Endodermal cell (in vitro differentiated cells): ENCODE measurements at regions not wholly inside any gene's neighbourhood (a gene's known extent, or its start where the extent isn't known, plus 50 kb on each side); places are given as distances from the start of the nearest gene placed in this dataset.

ENCODE experiments used
- DNase-seq: peaks from one replicate; pipeline ENCODE4 v3.0.0-alpha.2; 2017
- H3K27ac ChIP-seq: 2 replicates; pipeline ENCODE4 v1.5.1; 2013; ENCODE audit warnings: mild to moderate bottlenecking, low read depth, low read length, moderate library complexity
- H3K27me3 ChIP-seq: 2 replicates; pipeline ENCODE4 v1.6.1; 2013; ENCODE audit warnings: mild to moderate bottlenecking, low read length, moderate library complexity; ENCODE audit not compliant: insufficient read depth, control insufficient read depth, poor library complexity, severe bottlenecking
- H3K36me3 ChIP-seq: 2 replicates; pipeline ENCODE4 v1.7.0; 2013; ENCODE audit warnings: mild to moderate bottlenecking, low read length, moderate library complexity; ENCODE audit not compliant: control insufficient read depth, insufficient read depth
- H3K4me1 ChIP-seq: one replicate; pipeline ENCODE4 v1.7.0; 2013; ENCODE audit warnings: low read length; ENCODE audit not compliant: control insufficient read depth, insufficient read depth
- H3K4me3 ChIP-seq: 2 replicates; pipeline ENCODE4 v1.5.1; 2013; ENCODE audit warnings: mild to moderate bottlenecking, low read length, moderate library complexity
- H3K9ac ChIP-seq: 2 replicates; pipeline ENCODE4 v1.6.1; 2013; ENCODE audit warnings: mild to moderate bottlenecking, low read length, moderate library complexity; ENCODE audit not compliant: poor library complexity, severe bottlenecking; ENCODE audit errors: extremely low read depth
- H3K9me3 ChIP-seq: 2 replicates; pipeline ENCODE4 v1.6.1; 2013; ENCODE audit warnings: mild to moderate bottlenecking, low read length, moderate library complexity; ENCODE audit not compliant: control insufficient read depth
- H3K27ac Mint-ChIP-seq: 2 replicates; pipeline ENCODE4 v1.8.0; 2020; ENCODE audit warnings: mixed read lengths
- H3K27me3 Mint-ChIP-seq: 2 replicates; pipeline ENCODE4 v1.8.0; 2021; ENCODE audit warnings: mild to moderate bottlenecking, mixed read lengths; ENCODE audit not compliant: insufficient read depth
- H3K36me3 Mint-ChIP-seq: 2 replicates; pipeline ENCODE4 v1.8.0; 2020; ENCODE audit warnings: low read depth, mixed read lengths
- H3K4me1 Mint-ChIP-seq: 2 replicates; pipeline ENCODE4 v1.8.0; 2020; ENCODE audit warnings: mixed read lengths
- H3K4me3 Mint-ChIP-seq: 2 replicates; pipeline ENCODE4 v1.8.0; 2020; ENCODE audit warnings: mild to moderate bottlenecking, moderate library complexity, mixed read lengths
- H3K9me3 Mint-ChIP-seq: 2 replicates; pipeline ENCODE4 v1.8.0; 2020; ENCODE audit warnings: mild to moderate bottlenecking, mixed read lengths
- WGBS, 2 experiments: methylation state at CpG; one replicate each; pipeline versions ENCODE4 v1.1.5 to v1.1.7; 2013; ENCODE audit warnings: missing lambda C conversion rate in 2 of 2, mixed read lengths in 1 of 2; ENCODE audit not compliant: insufficient coverage in 1 of 2, insufficient read length in 1 of 2; 5-methylcytosine and 5-hydroxymethylcytosine counted together
- TF ChIP-seq, protein P1 (sequence below): fragments of 200-600 bp; sonication (generic); conservative IDR thresholded peaks from 2 replicates; pipeline ENCODE4 v1.5.0; 2021; ENCODE audit warnings: antibody characterized with exemption, mild to moderate bottlenecking

- no peak overlapping the region for H3K27ac Mint-ChIP-seq
- Histone ChIP-seq H3K27ac (no peak overlapping the region), H3K4me3 (no peak overlapping the region), H3K9ac (no peak overlapping the region), H3K27me3 (peaks cover 47% of the 10 kb centered on the region), H3K4me1 (no peaks in the 10 kb centered on the region), H3K36me3 (no peaks in the 10 kb centered on the region), H3K9me3 (no peaks in the 10 kb centered on the region)
- peak; percentile 10 for DNase-seq
- H3K9me3 Mint-ChIP-seq = no peaks in the 10 kb centered on the region
- peaks cover 74% of the 10 kb centered on the region for H3K27me3 Mint-ChIP-seq
- no peaks in the 10 kb centered on the region for H3K36me3 Mint-ChIP-seq
- peaks cover 13% of the 10 kb centered on the region for H3K4me1 Mint-ChIP-seq
- H3K4me3 Mint-ChIP-seq = no peak overlapping the region
- 87% methylated on average over 1 of the region's 1 CpG; no CpG with 5 or more reads in 1 of the 2 experiments for WGBS, 2 experiments
- TF ChIP-seq, protein P1, sequence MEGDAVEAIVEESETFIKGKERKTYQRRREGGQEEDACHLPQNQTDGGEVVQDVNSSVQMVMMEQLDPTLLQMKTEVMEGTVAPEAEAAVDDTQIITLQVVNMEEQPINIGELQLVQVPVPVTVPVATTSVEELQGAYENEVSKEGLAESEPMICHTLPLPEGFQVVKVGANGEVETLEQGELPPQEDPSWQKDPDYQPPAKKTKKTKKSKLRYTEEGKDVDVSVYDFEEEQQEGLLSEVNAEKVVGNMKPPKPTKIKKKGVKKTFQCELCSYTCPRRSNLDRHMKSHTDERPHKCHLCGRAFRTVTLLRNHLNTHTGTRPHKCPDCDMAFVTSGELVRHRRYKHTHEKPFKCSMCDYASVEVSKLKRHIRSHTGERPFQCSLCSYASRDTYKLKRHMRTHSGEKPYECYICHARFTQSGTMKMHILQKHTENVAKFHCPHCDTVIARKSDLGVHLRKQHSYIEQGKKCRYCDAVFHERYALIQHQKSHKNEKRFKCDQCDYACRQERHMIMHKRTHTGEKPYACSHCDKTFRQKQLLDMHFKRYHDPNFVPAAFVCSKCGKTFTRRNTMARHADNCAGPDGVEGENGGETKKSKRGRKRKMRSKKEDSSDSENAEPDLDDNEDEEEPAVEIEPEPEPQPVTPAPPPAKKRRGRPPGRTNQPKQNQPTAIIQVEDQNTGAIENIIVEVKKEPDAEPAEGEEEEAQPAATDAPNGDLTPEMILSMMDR = no peak
Observed at GRCh38 chr11:112831041-112831440, 130.2 kb upstream of the NCAM1 start.

GRCh38 chr11:112831969-112832766 is 129.1 kb upstream of the NCAM1 start:
- Histone ChIP-seq H3K4me1 (no peaks in the 10 kb centered on the region), H3K27me3 (peaks cover 35% of the 10 kb centered on the region), H3K9me3 (no peaks in the 10 kb centered on the region), H3K4me3 (no peak overlapping the region), H3K27ac (no peak overlapping the region), H3K9ac (no peak overlapping the region), H3K36me3 (no peaks in the 10 kb centered on the region)
- TF ChIP-seq, protein P1 = no peak
- whole genome bisulfite sequencing, 2 experiments = 85 to 90% methylated on average over 2 to 3 of the region's 3 CpGs
- no peaks in the 10 kb centered on the region for H3K36me3 Mint-ChIP-seq
- H3K4me1 Mint-ChIP-seq = peaks cover 8% of the 10 kb centered on the region
- H3K9me3 Mint-ChIP-seq = no peaks in the 10 kb centered on the region
- no peak overlapping the region for H3K4me3 Mint-ChIP-seq
- H3K27ac Mint-ChIP-seq = no peak overlapping the region
- peak; percentile 25 for DNase-seq
- peaks cover 63% of the 10 kb centered on the region for H3K27me3 Mint-ChIP-seq

- H3K27ac ChIP-seq = no peak overlapping the region
- no peaks in the 10 kb centered on the region for H3K9me3 ChIP-seq
- H3K36me3 Mint-ChIP-seq = no peaks in the 10 kb centered on the region
- peaks cover 22% of the 10 kb centered on the region for H3K27me3 ChIP-seq
- H3K27me3 Mint-ChIP-seq = peaks cover 48% of the 10 kb centered on the region
- H3K4me3 Mint-ChIP-seq = no peak overlapping the region
- H3K9ac ChIP-seq = no peak overlapping the region
- no peak overlapping the region for H3K4me3 ChIP-seq
- H3K27ac Mint-ChIP-seq = no peak overlapping the region
- DNase-seq = no peak
- no peaks in the 10 kb centered on the region for H3K4me1 ChIP-seq
- WGBS, 2 experiments = 83% methylated on average over 1 to 4 of the region's 5 CpGs
- H3K36me3 ChIP-seq = no peaks in the 10 kb centered on the region
- no peaks in the 10 kb centered on the region for H3K9me3 Mint-ChIP-seq
- H3K4me1 Mint-ChIP-seq = peaks cover 8% of the 10 kb centered on the region
- TF ChIP-seq, protein P1 = no peak
Observed at GRCh38 chr11:112834277-112834755, 126.9 kb upstream of the NCAM1 start.
